GM04503 (cell line): ENCODE measurements at regions not wholly inside any gene's neighbourhood (a gene's known extent, or its start where the extent isn't known, plus 50 kb on each side); places are given as distances from the start of the nearest gene placed in this dataset.

Source experiments
- DNase-seq: peaks from one replicate; pipeline ENCODE4 v3.0.0-alpha.2; 2012; ENCODE audit warnings: low read depth

DNA sequence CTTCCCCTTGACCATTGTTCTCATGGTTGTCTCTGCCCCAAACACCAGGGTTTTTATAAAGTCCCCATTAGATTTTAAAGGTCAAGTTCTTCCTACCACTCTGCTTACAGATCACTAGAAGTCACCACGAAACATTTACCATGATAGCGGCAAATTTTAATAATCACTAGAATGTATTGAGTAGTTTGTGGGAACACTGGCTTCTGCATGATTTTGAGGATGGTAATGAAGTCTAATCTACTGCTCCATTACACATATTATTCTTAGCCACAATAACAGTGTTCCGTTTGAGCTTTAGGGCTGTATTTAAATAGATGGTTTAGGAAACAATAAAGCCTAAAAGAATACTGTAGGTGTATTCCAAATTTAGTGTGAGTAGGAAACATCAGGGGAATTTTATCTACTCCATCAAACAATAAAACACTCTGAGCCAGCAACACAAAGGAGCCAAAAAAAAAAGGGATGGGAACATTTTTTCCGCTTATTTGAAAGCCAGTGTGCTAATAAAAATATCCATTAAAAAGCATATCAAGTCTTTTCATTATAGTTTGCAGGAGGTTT, 49.7 kb downstream of the KLF12 start:
- no peak for DNase-seq

- DNase-seq = no peak
Observed at GRCh38 chr13:74082741-74083160, 51.5 kb downstream of the KLF12 start.

DNA sequence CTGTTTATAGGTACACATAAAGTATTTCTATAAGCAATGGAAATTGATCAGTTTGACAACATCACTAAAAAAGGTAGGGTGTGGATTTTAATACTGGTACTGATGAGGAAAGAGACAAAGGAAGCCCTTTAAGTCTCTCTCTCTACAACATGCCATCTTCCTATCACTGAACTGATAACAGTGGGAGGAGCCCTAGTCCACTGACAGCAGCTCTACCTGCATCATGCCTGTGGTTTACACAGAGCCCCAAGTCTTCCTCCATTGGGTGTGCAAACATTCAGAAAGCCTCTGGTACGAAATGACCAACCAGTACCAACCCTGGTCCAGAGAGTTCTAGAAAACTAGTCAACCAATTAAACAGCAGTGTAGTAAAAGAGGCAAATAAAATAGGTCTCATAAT, 53.4 kb downstream of the KLF12 start:
- no peak for DNase-seq

GRCh38 chr13:74077792-74078191, 56.4 kb downstream of the KLF12 start:
- no peak for DNase-seq

GRCh38 chr13:74077375-74077774, 56.8 kb downstream of the KLF12 start:
- no peak for DNase-seq

DNA sequence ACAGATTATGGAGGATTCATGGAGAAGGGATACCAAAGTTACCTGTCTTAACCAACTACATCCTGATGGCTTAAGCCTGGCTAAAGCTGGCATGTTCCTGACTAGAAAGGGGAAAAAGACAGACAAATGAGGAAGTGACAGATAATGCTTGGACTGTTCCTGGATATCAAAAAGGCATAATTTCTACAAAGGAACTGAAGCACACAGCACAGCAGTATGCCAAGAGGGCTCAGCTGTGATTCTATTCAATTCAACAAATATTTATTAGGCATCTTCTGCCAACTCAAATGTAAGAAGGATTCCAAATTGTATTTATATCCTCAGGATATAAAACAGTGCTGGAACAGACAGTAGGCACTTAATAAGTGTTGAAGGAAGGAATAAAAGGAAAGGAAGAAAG, 59.5 kb downstream of the KLF12 start:
- DNase-seq = no peak

DNA sequence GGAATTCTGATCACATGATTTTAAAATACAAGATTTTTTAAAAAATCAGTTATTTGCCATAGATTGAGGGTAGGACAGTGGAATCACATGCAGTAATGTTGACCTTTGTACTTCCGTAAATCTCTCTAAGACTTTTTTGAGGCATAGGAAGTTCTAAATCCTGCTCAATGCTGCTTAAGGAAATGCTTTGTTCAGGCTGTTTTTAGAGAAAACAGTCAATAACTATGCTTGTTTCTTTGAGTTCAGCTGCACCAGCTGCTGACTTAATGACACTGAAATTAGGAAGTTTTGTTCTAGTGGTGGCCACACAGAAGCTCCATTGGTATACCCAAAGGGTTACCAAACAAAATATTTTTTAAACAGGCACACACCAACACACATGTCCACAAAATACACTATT, 60.9 kb downstream of the KLF12 start:
- no peak for DNase-seq

GRCh38 chr13:74070513-74070912, 63.7 kb downstream of the KLF12 start:
- DNase-seq = no peak

GRCh38 chr13:74070065-74070464, 64.1 kb downstream of the KLF12 start:
- no peak for DNase-seq

- no peak for DNase-seq
Observed at GRCh38 chr13:74068471-74068870, 65.7 kb downstream of the KLF12 start.

DNA sequence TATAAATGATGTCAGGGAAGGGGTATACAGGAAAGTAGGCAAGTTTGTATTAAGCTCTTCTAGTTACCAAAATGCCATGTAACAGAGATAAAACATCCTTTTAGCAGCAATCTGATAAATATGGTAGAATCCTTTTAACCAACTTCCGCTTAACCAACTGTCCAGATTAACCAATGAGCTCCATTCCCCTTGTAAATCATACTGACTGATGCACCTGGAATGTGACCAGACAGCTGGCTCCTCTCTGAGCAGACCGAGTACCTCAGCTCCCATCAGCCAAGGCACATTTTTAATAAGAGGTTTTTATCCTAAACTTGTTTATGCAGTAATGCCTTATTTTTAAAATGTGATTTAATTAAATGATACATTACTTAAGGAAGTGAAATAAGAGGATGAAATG, 66.4 kb downstream of the KLF12 start:
- DNase-seq = no peak

DNA sequence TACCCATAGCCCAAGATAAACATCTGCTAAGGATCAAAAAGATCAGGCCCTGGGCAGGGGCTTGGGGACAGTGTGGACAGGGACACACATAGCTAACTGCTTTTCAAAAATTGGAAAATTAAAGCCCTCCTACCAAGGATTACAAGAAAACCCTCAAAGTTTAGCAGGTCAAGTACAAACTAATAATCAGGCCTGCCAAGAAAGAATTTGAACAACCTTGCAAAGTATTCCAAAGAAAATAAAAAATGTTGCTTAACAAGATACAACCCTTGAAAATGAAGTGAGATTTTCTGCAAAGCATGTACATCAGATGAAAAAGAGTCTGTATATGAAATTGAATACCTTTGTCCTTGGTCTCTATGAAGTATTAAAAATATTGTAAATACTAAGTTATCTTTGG, 67.3 kb downstream of the KLF12 start:
- no peak for DNase-seq

- no peak for DNase-seq
Observed at GRCh38 chr13:74064805-74065312, 69.3 kb downstream of the KLF12 start.

- DNase-seq = no peak
Observed at GRCh38 chr13:74063533-74064100, 70.6 kb downstream of the KLF12 start.

GRCh38 chr13:74062933-74063332, 71.3 kb downstream of the KLF12 start:
- DNase-seq = no peak

DNA sequence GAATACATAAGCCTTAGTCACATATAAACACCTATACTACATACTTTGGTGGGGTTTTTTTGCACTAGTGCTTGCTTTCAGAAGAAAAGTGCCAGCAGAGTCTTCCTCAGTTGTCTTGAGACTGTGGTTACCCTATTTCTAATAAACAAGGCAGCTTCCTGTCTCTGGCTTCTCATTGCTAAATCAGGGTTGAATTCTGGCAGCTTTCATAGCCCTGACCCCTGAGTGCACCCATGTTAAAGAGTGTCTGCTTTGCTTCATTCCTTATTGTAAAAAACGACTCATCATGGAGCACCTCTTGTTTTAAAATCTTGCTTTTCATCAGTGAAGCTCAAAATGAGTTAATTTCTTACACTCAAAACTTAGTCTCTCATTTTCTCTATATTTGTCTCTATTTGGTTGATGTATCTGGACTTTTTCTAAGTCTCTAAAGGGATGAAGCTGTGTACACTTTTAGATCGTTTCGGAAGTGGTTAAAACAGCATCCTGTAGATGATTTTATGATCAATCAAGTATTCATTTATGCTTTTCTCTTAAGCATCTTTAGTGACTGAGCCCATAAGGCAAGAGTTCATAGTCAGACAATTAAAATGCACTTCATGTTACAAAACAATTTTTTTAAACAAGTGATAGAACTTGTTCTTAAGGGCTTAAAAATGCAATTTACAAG, 72.1 kb downstream of the KLF12 start:
- DNase-seq = peak; percentile 39

DNA sequence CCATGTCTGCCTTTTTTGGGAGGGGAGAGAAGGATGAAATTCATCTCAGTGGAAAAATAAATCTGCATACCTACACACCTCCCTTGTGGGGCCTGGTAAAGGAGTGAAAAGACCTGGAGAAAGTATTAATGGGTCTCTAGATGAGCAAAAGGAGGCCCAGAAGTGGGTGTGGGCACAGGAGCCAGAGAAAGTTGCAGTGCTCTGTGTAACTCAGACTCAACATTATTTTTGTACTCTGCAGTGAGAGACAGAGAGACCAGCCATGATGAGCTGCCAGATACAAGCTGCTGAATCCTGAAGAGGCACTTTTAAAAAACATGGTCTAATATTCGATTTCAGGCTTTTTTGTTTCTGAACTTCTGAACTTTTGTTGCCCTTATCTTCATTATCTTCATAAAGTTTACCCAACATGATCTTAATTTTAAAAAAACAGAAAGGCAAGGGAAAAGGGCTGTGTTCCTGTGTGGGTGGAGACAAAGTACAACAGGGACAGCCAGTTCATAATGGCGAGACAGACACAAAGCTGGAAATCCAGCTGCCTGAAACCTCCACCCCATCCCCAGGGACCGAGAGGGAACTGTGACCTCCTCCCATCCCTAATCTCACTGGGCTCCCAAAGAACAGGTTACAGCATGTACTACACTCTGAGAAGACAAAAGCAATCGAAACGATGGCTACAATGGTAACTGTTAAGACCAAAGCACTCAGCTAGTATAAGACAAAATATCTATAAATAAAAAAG, 77.2 kb downstream of the KLF12 start:
- no peak for DNase-seq

GRCh38 chr13:74052402-74052928, 81.7 kb downstream of the KLF12 start:
- DNase-seq = no peak

GRCh38 chr13:74048756-74049155, 85.4 kb downstream of the KLF12 start:
- no peak for DNase-seq

DNA sequence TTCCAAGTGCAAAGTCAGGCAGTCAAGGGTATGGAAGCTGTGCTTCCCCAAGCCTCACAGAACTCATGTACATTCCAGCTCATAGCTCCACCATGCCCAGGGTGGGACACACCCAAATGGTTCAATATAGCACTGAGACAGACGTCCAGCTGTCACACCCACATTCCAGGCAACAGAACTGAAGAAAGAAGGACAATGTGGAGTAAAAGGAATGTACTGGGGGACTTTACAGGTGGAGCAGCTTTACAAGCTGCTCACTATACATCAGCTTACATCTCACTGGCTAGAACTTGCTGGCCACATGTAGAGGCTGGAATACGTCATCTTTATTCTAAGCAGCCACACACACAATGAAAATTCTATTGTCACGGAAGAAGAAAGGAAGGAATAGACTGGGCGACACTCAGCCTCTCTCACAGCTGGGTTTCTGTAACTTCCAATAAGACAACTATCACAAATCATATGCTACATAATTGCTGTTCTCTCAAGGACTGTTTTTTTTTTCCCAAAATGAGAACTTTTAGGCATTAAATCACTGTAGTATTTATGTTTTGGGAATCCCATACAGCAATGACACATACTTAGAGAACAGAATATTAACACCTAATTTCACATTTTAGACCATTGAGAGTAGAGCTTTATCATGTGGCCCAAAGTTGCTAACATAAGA, 86.1 kb downstream of the KLF12 start:
- DNase-seq = no peak

DNA sequence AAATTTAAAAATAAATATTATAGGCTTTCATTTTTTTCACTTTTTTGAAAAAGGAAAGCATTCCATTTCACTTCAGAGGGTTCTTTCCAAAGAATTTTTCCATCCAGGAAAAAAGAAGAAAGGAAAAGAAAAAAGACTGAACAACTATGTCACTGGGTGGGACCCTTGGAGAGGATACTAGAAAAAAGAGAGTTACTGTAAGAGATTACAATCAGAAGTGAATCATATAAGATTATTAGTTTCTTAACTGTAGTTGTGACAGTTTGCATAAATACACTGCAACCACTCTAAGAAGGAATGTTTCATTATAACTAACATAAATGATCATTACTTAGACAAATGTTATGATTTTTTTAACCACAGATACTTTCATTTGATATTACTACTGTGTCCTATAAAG, 87.8 kb downstream of the KLF12 start:
- no peak for DNase-seq

DNA sequence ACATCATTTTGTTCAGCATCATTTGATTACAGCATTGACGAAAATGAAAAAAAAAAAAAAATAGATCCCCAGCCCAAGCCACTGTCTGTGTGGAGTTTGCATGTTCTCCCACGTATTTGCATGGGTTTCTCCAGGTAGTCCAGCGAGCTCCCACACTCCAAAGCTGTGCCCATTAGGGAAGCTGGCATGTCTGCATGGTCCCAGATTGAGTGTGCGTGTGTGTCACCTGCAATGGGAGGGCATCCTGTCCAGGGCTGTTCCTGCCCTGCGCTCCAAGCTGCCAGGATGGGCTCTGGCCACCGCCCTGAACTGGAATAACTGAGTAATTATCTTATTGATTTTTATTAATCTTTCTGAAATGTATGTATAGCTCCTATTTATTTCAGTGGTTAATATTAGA, 88.6 kb downstream of the KLF12 start:
- no peak for DNase-seq
